Occipital lobe (tissue), 1 donor: ENCODE measurements at regions not wholly inside any gene's neighbourhood (a gene's known extent, or its start where the extent isn't known, plus 50 kb on each side); places are given as distances from the start of the nearest gene placed in this dataset.

ENCODE experiments used
- DNase-seq: peaks from one replicate; lab custom pipeline; 2025; lab: John Stamatoyannopoulos, UW

GRCh38 chr12:91973813-91974212 lies 171.8 kb downstream of the BTG1 start:
- DNase-seq = no peak

- DNase-seq = no peak
Observed at GRCh38 chr12:91972896-91973295, 172.8 kb downstream of the BTG1 start.

- DNase-seq = no peak
Observed at GRCh38 chr12:91968777-91969171, 176.9 kb downstream of the BTG1 start.

GRCh38 chr12:91968076-91968776 lies 177.4 kb downstream of the BTG1 start:
- DNase-seq = no peak

GRCh38 chr12:91967590-91967989 lies 178.1 kb downstream of the BTG1 start:
- DNase-seq = no peak

- DNase-seq = no peak
Observed at GRCh38 chr12:91965781-91966180, 179.9 kb downstream of the BTG1 start.

- DNase-seq = no peak
Observed at GRCh38 chr12:91964501-91964900, 181.1 kb downstream of the BTG1 start.

GRCh38 chr12:91959220-91959619 lies 186.4 kb downstream of the BTG1 start:
- DNase-seq = no peak

- no peak for DNase-seq
Observed at GRCh38 chr12:91958816-91959215, 186.8 kb downstream of the BTG1 start.

- no peak for DNase-seq
Observed at GRCh38 chr12:91954747-91955146, 190.9 kb downstream of the BTG1 start.

- no peak for DNase-seq
Observed at GRCh38 chr12:91954326-91954725, 191.3 kb downstream of the BTG1 start.

GRCh38 chr12:91952916-91953315 lies 192.7 kb downstream of the BTG1 start:
- DNase-seq = no peak

GRCh38 chr12:91951571-91951970 lies 194.1 kb downstream of the BTG1 start:
- DNase-seq = no peak

GRCh38 chr12:91948504-91948903 lies 197.1 kb downstream of the BTG1 start:
- no peak for DNase-seq

GRCh38 chr12:91947459-91947858 lies 198.2 kb downstream of the BTG1 start:
- no peak for DNase-seq

- DNase-seq = no peak
Observed at GRCh38 chr12:91944637-91945036, 201.0 kb downstream of the BTG1 start.

GRCh38 chr12:91940826-91941570 lies 204.6 kb downstream of the BTG1 start:
- no peak for DNase-seq

- no peak for DNase-seq
Observed at GRCh38 chr12:91940322-91940721, 205.3 kb downstream of the BTG1 start.

GRCh38 chr12:91937706-91938105 lies 207.9 kb downstream of the BTG1 start:
- DNase-seq = no peak

- no peak for DNase-seq
Observed at GRCh38 chr12:91937009-91937408, 208.6 kb downstream of the BTG1 start.

GRCh38 chr12:91935296-91935695 lies 210.3 kb downstream of the BTG1 start:
- no peak for DNase-seq

- no peak for DNase-seq
Observed at GRCh38 chr12:91931111-91931510, 214.5 kb downstream of the BTG1 start.

- DNase-seq = no peak
Observed at GRCh38 chr12:91928501-91928900, 217.1 kb downstream of the BTG1 start.
